ENCODE measurements at regions not wholly inside any gene's neighbourhood (a gene's known extent, or its start where the extent isn't known, plus 50 kb on each side); places are given as distances from the start of the nearest gene placed in this dataset.

DNA sequence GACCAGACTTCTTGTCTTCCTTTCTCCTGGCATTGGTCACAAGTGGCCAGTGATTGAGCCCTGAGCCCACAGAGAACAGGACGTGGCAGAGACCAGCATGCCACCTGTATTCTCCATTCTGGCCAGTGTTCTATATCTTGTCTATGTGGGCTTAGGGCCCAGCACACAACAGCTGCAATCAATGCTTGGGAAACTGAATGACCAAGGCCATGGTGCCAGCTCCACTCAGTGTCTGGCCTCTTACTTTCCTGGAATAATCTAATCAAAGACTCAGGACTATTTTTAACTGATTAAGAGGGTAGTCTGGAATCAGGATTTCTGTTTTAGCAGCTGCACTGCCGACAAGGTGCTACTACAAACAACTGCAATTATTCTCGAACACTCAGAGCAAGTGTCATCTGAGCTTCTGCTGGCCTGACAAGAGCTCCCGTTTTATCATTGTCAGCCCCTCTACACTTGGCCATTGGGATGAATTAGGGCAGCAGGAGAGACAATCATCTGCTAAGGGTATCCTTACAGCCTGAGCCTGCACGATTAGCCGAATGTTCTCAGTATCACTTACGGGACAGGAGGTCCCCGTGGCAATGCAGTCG is 74.4 kb upstream of the GRIK3 start:
- TF ChIP-seq, protein P1, sequence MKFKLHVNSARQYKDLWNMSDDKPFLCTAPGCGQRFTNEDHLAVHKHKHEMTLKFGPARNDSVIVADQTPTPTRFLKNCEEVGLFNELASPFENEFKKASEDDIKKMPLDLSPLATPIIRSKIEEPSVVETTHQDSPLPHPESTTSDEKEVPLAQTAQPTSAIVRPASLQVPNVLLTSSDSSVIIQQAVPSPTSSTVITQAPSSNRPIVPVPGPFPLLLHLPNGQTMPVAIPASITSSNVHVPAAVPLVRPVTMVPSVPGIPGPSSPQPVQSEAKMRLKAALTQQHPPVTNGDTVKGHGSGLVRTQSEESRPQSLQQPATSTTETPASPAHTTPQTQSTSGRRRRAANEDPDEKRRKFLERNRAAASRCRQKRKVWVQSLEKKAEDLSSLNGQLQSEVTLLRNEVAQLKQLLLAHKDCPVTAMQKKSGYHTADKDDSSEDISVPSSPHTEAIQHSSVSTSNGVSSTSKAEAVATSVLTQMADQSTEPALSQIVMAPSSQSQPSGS (tag by site-specific recombination; IDR thresholded peaks at IDR 0.05; ENCODE audit: low read depth): no peak
- TF ChIP-seq SP2 (tag by site-specific recombination; IDR thresholded peaks at IDR 0.05) (no peak), ZBTB49 (tag by site-specific recombination; IDR thresholded peaks at IDR 0.05; ENCODE audit: low read depth) (no peak), ZNF26 (tag by site-specific recombination; IDR thresholded peaks at IDR 0.05) (no peak), YY1 (tag by site-specific recombination; IDR thresholded peaks at IDR 0.05) (no peak), ZFP41 (tag by site-specific recombination; IDR thresholded peaks at IDR 0.05; ENCODE audit: borderline replicate concordance) (no peak), ZNF274 (IDR thresholded peaks at IDR 0.05; ENCODE audit: low read length) (no peak), ZNF274 (tag by site-specific recombination; IDR thresholded peaks at IDR 0.05; ENCODE audit: borderline replicate concordance) (no peak), SCRT2 (tag by site-specific recombination; IDR thresholded peaks at IDR 0.05) (no peak), SALL2 (tag by site-specific recombination; IDR thresholded peaks at IDR 0.05; ENCODE audit: borderline replicate concordance) (no peak), ZNF404 (tag by site-specific recombination; IDR thresholded peaks at IDR 0.05) (no peak)
- TF ChIP-seq, protein P2, sequence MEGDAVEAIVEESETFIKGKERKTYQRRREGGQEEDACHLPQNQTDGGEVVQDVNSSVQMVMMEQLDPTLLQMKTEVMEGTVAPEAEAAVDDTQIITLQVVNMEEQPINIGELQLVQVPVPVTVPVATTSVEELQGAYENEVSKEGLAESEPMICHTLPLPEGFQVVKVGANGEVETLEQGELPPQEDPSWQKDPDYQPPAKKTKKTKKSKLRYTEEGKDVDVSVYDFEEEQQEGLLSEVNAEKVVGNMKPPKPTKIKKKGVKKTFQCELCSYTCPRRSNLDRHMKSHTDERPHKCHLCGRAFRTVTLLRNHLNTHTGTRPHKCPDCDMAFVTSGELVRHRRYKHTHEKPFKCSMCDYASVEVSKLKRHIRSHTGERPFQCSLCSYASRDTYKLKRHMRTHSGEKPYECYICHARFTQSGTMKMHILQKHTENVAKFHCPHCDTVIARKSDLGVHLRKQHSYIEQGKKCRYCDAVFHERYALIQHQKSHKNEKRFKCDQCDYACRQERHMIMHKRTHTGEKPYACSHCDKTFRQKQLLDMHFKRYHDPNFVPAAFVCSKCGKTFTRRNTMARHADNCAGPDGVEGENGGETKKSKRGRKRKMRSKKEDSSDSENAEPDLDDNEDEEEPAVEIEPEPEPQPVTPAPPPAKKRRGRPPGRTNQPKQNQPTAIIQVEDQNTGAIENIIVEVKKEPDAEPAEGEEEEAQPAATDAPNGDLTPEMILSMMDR (tag by site-specific recombination; IDR thresholded peaks at IDR 0.05): no peak
- TF ChIP-seq, protein P3, sequence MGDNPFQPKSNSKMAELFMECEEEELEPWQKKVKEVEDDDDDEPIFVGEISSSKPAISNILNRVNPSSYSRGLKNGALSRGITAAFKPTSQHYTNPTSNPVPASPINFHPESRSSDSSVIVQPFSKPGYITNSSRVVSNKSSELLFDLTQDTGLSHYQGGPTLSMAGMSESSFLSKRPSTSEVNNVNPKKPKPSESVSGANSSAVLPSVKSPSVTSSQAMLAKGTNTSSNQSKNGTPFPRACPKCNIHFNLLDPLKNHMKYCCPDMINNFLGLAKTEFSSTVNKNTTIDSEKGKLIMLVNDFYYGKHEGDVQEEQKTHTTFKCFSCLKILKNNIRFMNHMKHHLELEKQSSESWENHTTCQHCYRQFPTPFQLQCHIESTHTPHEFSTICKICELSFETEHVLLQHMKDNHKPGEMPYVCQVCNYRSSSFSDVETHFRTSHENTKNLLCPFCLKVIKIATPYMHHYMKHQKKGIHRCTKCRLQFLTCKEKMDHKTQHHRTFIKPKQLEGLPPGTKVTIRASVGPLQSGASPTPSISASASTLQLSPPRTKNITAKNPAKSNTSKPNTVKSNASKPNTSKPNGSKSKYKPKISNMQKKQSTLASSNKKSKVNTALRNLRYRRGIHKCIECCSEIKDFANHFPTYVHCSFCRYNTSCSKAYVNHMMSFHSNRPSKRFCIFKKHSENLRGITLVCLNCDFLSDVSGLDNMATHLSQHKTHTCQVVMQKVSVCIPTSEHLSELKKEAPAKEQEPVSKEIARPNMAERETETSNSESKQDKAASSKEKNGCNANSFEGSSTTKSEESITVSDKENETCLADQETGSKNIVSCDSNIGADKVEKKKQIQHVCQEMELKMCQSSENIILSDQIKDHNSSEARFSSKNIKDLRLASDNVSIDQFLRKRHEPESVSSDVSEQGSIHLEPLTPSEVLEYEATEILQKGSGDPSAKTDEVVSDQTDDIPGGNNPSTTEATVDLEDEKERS (tag by site-specific recombination; IDR thresholded peaks at IDR 0.05): no peak

All from HEK293 (cell line).